ENCODE measurements at regions not wholly inside any gene's neighbourhood (a gene's known extent, or its start where the extent isn't known, plus 50 kb on each side); places are given as distances from the start of the nearest gene placed in this dataset.

- DNase-seq (ENCODE audit: low read depth in 4 of 4, low spot score in 2 of 4) = no peak
These were observed 235.1 kb upstream of the DIO2 start for GRCh38 chr14:80446356-80446755.

- no peak for DNase-seq (ENCODE audit: low read depth in 4 of 4, low spot score in 2 of 4)
These were observed 234.3 kb upstream of the DIO2 start for GRCh38 chr14:80445605-80446004.

GRCh38 chr14:80434574-80435321, 223.4 kb upstream of the DIO2 start:
- DNase-seq (ENCODE audit: low read depth in 4 of 4, low spot score in 2 of 4) = no peak

- no peak for DNase-seq (ENCODE audit: low read depth in 4 of 4, low spot score in 2 of 4)
These were observed 222.5 kb upstream of the DIO2 start for GRCh38 chr14:80433811-80434210.

GRCh38 chr14:80428671-80429070, 217.4 kb upstream of the DIO2 start:
- DNase-seq (ENCODE audit: low read depth in 4 of 4, low spot score in 2 of 4) = no peak

DNA sequence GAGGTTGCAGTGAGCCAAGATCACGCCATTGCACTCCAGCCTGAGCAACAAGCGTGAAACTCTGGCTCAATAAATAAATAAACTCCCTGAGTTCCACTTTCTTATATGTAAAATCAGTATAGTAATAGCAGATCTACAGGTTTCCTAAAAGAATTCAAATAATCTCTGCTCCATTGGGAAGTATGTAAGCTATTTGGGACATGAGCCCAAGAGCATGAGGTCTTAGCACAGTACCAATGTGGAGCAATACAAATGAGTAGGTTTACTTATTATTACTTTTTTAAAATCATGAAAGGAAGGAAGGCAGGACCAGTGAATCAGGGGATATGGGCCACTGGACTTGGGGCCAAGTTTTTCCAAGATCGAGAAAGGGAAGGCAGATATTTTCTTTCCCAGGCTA, 216.9 kb upstream of the DIO2 start:
- no peak for DNase-seq (ENCODE audit: low read depth in 4 of 4, low spot score in 2 of 4)

DNA sequence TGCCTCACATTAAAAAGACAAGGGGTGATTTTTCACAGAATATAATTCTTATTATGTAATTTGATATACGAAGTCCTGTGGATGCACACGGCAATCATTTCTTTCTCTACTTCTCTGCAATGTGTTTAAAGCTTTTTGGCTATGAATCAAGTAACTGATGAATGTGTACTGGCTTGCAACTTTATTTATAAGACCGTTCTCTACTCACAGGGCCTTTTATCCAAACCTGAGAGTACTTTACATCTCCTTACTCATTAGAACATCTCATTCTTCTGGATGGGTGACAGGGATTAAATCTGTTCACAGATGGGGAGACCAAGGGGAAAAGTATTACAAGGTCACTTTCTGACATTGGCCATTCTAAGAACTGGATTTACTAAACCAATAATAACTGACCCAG, 215.8 kb upstream of the DIO2 start:
- DNase-seq (ENCODE audit: low read depth in 4 of 4, low spot score in 2 of 4) = no peak

DNA sequence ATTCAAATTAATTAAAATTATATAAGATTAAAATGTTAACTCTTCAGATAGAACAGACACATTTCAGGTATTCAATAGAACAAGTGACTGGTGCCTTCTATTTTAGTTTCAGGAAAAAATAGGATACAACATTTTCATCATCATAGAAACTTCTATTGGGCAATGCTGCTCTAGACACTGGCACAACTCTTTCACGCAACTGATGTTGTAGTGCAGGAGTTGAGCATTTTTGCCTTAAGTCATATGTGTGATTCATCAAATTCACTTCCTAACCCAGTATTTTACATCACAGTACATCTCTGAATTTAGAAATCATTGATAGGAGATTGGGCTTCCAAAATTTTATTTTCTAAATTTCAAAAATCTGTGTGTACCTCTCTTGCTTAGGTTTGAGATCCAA, 215.4 kb upstream of the DIO2 start:
- no peak for DNase-seq (ENCODE audit: low read depth in 4 of 4, low spot score in 2 of 4)

DNA sequence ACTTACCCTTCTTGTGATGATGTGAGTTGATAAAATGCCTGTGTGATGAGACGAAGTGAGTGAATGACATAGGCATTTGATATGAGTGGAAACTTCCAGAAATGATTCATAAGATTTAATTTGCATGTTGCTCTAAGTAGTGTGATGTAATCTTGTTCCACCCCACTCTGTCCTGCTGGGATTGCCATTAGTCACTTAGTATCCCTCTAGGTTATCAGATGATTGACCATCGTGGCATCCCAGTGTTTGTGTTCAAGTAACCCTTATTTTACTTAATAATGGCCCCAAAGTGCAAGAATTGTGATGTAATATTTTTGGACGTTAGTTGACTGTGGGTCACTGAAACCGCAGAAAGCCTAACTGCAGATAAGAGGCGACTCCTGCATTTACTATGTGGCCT, 214.4 kb upstream of the DIO2 start:
- no peak for DNase-seq (ENCODE audit: low read depth in 4 of 4, low spot score in 2 of 4)

DNA sequence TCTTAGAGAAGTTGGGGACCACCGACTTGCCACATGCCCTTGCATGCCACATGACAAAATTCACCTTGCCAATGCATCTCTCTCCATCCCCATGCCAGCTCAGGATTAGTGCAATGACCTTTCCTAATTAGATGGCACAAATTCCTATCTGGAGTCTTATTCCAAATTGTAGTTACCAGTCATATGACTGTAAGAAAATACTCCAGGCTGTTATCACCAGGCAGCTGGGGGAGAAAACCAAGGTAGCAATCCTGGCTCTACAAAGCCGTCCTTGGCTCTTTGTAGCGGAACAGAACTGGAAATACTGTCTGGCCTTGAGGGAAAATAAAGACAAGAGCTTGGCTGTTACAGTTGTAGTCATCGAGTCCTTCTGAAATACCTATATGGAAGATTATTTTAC, 208.5 kb upstream of the DIO2 start:
- no peak for DNase-seq (ENCODE audit: low read depth in 4 of 4, low spot score in 2 of 4)

GRCh38 chr14:80419345-80419744, 208.0 kb upstream of the DIO2 start:
- peak in 1 of 4 donors; percentile 1 for DNase-seq (ENCODE audit: low read depth in 4 of 4, low spot score in 2 of 4)

GRCh38 chr14:80415636-80416035, 204.3 kb upstream of the DIO2 start:
- no peak for DNase-seq (ENCODE audit: low read depth in 4 of 4, low spot score in 2 of 4)

DNA sequence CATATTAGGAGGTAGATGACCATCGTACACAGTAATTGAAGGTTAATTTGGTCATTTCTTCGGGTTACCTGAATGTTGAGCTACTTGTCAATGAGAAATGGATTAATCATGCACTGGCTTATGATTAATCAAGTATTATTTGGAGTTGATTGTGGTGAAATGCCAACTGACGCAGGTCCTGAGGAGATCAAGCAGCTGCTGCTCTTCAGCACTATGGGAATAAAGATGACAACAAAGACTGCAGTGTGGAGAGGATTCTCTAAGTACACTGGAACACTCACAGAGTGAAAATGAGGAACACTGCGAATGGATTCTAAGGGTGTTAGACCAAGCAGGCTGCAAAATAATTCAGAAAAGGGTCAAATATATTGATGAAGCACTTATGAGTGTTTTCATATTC, 202.8 kb upstream of the DIO2 start:
- no peak for DNase-seq (ENCODE audit: low read depth in 4 of 4, low spot score in 2 of 4)

DNA sequence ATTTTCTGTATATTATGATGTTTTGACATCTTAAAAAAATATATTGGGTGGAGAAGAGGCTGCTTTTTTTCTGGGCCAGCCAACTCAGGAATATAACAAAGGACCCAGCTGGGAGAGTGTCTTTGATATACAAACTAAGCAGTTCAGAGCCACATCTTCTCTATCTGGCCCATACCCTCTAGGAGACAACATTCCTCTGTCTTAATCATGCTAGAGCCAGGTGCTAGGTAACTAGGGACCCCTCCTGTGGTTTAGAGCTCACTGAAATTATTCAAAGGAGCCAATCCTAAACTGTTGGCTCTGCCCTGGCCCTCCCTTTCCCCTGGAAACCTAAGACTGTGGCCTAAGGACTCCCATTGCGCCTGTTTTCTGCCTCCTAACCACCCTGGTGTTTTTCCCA, 193.1 kb upstream of the DIO2 start:
- DNase-seq (ENCODE audit: low read depth in 4 of 4, low spot score in 2 of 4) = no peak

GRCh38 chr14:80403036-80403435, 191.7 kb upstream of the DIO2 start:
- DNase-seq (ENCODE audit: low read depth in 4 of 4, low spot score in 2 of 4) = no peak

DNA sequence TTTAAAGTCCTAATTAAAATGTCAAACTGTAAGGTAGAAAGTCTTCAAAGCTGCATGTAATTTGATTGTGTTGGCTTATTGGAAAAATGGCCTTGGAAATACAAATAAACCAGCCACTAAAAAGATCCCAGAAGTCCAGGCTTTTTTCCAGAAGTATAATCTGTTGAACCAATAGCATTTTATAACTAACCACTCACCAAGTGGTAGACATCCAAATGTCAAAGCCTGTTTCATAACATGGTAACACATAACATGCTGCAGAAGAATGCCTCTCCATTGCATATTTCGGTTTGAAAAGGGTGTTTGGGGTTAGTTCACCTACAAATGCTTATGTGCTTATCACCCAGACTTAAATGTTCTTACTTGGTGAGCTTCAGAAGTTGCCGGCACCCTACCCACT, 183.7 kb upstream of the DIO2 start:
- DNase-seq (ENCODE audit: low read depth in 4 of 4, low spot score in 2 of 4) = no peak

GRCh38 chr14:80393766-80394165, 182.5 kb upstream of the DIO2 start:
- DNase-seq (ENCODE audit: low read depth in 4 of 4, low spot score in 2 of 4) = no peak

DNA sequence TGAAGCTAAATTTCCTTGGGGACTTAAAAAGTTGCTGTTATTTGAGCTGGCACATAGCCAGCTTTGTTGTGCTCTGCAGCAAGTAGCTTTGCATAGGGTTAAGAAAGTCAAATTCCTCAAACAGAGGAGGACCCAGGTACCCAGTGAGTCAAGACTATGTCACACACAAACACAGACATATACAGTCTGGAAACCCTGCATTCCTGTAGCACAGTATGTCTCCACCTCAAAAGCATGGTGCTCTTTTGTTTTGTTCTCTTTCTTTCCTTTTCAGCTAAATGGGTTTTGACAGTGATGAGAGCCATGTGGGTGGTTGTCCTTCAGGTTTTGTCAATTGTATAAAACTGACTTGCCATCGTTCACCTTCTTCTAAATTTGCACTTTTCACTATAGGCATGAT, 179.6 kb upstream of the DIO2 start:
- DNase-seq (ENCODE audit: low read depth in 4 of 4, low spot score in 2 of 4) = no peak

- no peak for DNase-seq (ENCODE audit: low read depth in 4 of 4, low spot score in 2 of 4)
These were observed 177.8 kb upstream of the DIO2 start for GRCh38 chr14:80388980-80389711.

DNA sequence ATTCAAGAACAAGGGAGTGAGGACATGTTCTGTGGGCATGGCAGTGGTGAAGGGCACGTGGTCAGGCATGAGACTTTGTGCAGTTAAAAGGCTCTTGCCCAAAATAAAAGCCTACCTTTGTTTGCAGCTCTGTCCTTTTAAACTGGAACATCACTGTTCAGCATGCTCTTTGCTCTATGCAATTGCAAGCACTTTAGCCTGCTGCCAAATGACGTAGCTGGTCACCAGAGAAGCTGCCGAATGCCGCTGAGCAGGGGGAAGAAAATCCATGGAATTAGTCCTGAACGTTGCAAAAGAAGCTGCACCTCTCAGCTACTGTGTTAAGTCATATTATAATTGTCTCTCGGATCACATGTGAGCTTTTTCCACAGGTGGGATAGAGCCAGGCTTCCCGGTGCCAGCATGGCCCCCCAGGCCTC, 176.3 kb upstream of the DIO2 start:
- no peak for DNase-seq (ENCODE audit: low read depth in 4 of 4, low spot score in 2 of 4)

DNA sequence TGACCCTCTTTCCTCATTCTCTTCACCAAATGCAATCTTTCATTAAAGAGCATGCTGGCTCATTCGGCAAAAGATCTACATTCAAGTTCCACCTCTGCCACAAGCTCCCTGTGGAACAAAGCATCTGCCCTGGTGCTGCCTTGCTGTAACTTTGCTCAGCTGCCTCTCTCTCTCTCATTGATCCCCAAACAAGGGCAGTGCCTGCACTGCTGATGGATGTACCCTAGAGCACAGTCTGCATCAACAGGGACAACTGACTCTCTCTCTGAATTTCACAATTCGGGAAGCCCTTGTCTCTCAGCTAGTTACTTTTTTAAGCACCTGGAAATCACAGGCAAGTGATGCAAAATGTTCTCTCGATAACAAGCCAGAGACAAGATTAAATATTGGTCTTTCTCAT, 174.0 kb upstream of the DIO2 start:
- no peak for DNase-seq (ENCODE audit: low read depth in 4 of 4, low spot score in 2 of 4)

DNA sequence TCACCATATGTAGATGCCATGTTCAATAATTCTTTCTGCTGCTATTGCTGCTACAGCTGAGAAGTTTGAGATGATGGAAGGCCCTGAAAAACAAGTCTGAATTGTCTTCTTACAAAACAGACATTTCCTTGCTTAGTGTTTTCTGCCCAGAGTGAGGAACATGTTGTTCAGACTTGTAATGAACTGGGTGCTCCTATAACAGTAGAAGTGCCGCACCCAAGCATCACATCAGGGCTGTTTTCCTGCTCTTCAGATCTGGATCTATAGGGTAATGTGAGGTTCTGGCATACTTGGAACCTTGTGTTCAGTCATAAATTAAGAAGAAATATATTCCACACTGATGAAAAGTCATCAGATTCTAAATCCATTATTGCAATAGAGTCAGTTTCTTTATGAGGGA, 171.9 kb upstream of the DIO2 start:
- no peak for DNase-seq (ENCODE audit: low read depth in 4 of 4, low spot score in 2 of 4)
